ENCODE measurements at regions not wholly inside any gene's neighbourhood (a gene's known extent, or its start where the extent isn't known, plus 50 kb on each side); places are given as distances from the start of the nearest gene placed in this dataset.
"Not testable (repeated sequence)": the region's sequence is repeated elsewhere in the genome, so short reads cannot be mapped to it uniquely, and the experiment has no call there.

DNA sequence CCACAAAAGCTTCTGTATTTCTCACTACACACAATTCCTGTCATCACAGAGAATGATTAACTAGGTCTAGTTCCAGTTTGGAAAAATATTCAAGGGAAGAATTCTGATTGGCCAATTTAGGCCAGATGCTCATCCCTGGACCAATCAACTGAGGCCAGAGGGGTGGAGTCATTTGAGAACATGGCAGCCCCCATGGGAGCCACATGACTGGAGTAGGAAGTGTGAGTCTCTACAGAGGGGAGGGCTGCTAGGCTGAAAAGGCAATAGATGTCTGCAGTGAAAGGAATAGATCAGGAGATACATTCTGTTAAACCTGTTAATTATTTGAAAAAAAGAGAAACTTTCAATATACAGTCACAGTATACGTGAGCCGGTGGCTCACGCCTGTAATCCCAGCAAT is 125.2 kb downstream of the UNC93B1 start:
- not testable (repeated sequence) for H3K27me3 ChIP-seq (ENCODE audit: control insufficient read depth in 1 of 2, insufficient read depth in 2 of 2, low read length in 2 of 2)

DNA sequence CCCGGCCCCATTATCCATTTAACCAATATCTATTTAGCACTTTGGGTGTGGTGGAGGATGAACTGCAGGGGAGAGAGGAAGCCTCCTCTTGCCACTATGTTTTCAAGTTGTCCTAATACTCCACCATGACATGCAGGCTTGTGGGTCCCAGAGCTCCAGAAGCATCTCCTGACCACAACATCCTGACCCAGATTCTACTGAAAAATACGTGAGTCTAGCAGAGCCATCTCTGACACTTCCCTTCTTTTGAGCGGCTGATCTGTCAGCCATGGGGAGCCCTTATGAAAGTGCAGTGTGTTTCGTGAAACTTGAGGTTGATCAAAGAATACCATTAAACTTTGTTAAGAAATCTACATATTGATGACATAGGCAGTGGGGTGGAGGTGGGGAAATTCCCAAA is 126.6 kb downstream of the UNC93B1 start:
- H3K36me3 ChIP-seq (ENCODE audit: control insufficient read depth in 1 of 2, insufficient read depth in 2 of 2, low read length in 2 of 2); H3K9me3 ChIP-seq (ENCODE audit: control insufficient read depth in 1 of 2, low read length in 2 of 2); H3K4me3 ChIP-seq (ENCODE audit: low read depth in 1 of 2, low read length in 2 of 2): not testable (repeated sequence)

More for the DNA sequence above, 125.2 kb downstream of the UNC93B1 start:
- not testable (repeated sequence) for H3K9me3 ChIP-seq (ENCODE audit: control insufficient read depth in 1 of 2, low read length in 2 of 2); H3K4me1 ChIP-seq (ENCODE audit: control insufficient read depth in 1 of 2, insufficient read depth in 2 of 2, low read length in 2 of 2); H3K36me3 ChIP-seq (ENCODE audit: control insufficient read depth in 1 of 2, insufficient read depth in 2 of 2, low read length in 2 of 2); H3K27ac ChIP-seq (ENCODE audit: low read depth, low read length); H3K9ac ChIP-seq (ENCODE audit: low read depth in 1 of 2, low read length in 2 of 2); H3K4me3 ChIP-seq (ENCODE audit: low read depth in 1 of 2, low read length in 2 of 2)

DNA sequence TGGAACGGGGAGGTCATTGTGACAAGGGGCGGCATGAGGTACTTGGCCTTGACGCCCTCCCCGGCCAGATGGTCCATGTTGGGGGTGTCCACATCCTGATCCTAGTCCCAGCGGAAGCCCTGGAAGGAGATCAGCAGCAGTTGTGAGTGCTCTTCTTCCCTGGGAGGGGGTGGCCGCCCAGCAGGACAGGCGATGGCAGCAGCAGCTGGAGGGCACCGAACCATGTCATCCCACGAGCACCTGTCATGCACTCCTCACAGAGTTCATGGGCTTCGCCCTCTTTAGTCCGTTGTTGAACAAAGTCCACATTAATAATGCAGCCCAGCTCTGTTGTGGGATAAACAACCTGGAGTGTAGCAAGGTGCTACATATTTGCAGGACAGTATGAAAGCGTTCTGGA is 130.7 kb downstream of the UNC93B1 start:
- not testable (repeated sequence) for H3K27me3 ChIP-seq (ENCODE audit: control insufficient read depth in 1 of 2, insufficient read depth in 2 of 2, low read length in 2 of 2); H3K4me1 ChIP-seq (ENCODE audit: control insufficient read depth in 1 of 2, insufficient read depth in 2 of 2, low read length in 2 of 2); H3K27ac ChIP-seq (ENCODE audit: low read depth, low read length); H3K9me3 ChIP-seq (ENCODE audit: control insufficient read depth in 1 of 2, low read length in 2 of 2); H3K36me3 ChIP-seq (ENCODE audit: control insufficient read depth in 1 of 2, insufficient read depth in 2 of 2, low read length in 2 of 2); H3K4me3 ChIP-seq (ENCODE audit: low read depth in 1 of 2, low read length in 2 of 2); H3K9ac ChIP-seq (ENCODE audit: low read depth in 1 of 2, low read length in 2 of 2)

More for the DNA sequence above, 126.6 kb downstream of the UNC93B1 start:
- not testable (repeated sequence) for H3K27ac ChIP-seq (ENCODE audit: low read depth, low read length); H3K27me3 ChIP-seq (ENCODE audit: control insufficient read depth in 1 of 2, insufficient read depth in 2 of 2, low read length in 2 of 2); H3K9ac ChIP-seq (ENCODE audit: low read depth in 1 of 2, low read length in 2 of 2); H3K4me1 ChIP-seq (ENCODE audit: control insufficient read depth in 1 of 2, insufficient read depth in 2 of 2, low read length in 2 of 2)

DNA sequence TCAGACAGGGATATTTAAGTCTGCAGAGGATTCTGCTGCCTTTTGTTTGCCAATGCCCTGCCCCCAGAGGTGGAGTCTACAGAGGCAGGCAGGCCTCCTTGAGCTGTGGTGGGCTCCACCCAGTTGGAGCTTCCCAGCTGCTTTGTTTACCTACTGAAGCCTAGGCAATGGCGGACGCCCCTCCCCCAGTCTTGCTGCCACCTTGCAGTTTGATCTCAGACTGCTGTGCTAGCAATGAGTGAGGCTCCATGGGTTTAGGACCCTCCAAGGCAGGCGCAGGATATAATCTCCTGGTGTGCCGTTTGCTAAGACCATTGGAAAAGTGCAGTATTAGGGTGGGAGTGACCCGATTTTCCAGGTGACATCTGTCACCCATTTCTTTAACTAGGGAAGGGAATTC is 132.7 kb downstream of the UNC93B1 start:
- H3K4me3 ChIP-seq (ENCODE audit: low read depth in 1 of 2, low read length in 2 of 2); H3K4me1 ChIP-seq (ENCODE audit: control insufficient read depth in 1 of 2, insufficient read depth in 2 of 2, low read length in 2 of 2); H3K36me3 ChIP-seq (ENCODE audit: control insufficient read depth in 1 of 2, insufficient read depth in 2 of 2, low read length in 2 of 2); H3K27me3 ChIP-seq (ENCODE audit: control insufficient read depth in 1 of 2, insufficient read depth in 2 of 2, low read length in 2 of 2); H3K27ac ChIP-seq (ENCODE audit: low read depth, low read length); H3K9me3 ChIP-seq (ENCODE audit: control insufficient read depth in 1 of 2, low read length in 2 of 2); H3K9ac ChIP-seq (ENCODE audit: low read depth in 1 of 2, low read length in 2 of 2): not testable (repeated sequence)

DNA sequence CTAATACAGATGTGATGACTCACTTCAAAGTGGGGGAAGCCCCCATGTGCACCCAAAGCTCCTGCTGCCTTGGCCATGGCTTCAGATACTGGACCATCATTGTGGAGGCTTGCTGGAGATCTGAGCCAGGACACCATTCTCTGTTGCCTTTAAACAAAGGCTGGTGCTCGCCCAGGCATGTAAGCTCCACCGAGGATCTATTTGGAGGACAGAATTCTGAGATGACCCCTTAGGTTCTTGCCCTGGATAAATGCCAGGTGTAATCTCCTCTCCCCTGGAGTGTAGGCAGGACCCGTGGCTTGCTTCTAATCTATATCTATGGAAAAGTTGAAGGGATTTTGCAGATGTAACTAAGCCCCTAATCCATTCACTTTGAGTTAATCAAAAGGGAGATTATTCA is 141.0 kb downstream of the UNC93B1 start:
- not testable (repeated sequence) for H3K4me3 ChIP-seq (ENCODE audit: low read depth in 1 of 2, low read length in 2 of 2); H3K27ac ChIP-seq (ENCODE audit: low read depth, low read length); H3K4me1 ChIP-seq (ENCODE audit: control insufficient read depth in 1 of 2, insufficient read depth in 2 of 2, low read length in 2 of 2); H3K36me3 ChIP-seq (ENCODE audit: control insufficient read depth in 1 of 2, insufficient read depth in 2 of 2, low read length in 2 of 2); H3K9ac ChIP-seq (ENCODE audit: low read depth in 1 of 2, low read length in 2 of 2); H3K9me3 ChIP-seq (ENCODE audit: control insufficient read depth in 1 of 2, low read length in 2 of 2); H3K27me3 ChIP-seq (ENCODE audit: control insufficient read depth in 1 of 2, insufficient read depth in 2 of 2, low read length in 2 of 2)

DNA sequence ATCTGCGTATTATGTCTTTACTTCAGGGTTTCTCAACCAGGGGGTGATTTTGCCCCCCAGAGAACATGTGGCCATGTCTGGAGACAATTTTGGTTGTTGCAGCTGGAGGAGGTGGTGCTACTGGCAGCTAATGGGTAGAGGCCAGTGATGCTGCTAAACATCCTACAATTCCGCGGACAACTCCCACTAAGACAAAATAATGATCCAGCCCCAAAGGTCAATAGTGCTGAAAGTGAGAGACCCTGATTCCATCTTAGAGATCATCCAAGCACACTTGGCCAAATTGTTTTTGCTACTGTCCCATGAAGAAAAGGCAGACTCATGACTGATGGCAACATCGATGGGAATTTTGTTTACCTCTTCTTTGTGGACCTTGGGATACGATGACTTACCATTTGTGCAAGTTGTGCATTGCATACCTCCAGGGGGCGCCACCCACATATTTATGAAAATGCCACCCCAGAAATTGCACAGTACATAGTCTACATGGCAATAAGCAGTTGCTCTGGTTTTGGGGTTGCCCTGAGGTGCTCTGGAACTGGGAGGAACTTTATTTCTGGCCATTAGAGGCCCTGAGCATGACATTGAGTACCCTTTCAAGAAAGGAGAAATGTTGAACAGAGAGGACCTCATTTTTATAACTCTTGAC is 144.3 kb downstream of the UNC93B1 start:
- not testable (repeated sequence) for H3K4me3 ChIP-seq (ENCODE audit: low read depth in 1 of 2, low read length in 2 of 2); H3K9ac ChIP-seq (ENCODE audit: low read depth in 1 of 2, low read length in 2 of 2); H3K27me3 ChIP-seq (ENCODE audit: control insufficient read depth in 1 of 2, insufficient read depth in 2 of 2, low read length in 2 of 2); H3K36me3 ChIP-seq (ENCODE audit: control insufficient read depth in 1 of 2, insufficient read depth in 2 of 2, low read length in 2 of 2); H3K4me1 ChIP-seq (ENCODE audit: control insufficient read depth in 1 of 2, insufficient read depth in 2 of 2, low read length in 2 of 2); H3K27ac ChIP-seq (ENCODE audit: low read depth, low read length); H3K9me3 ChIP-seq (ENCODE audit: control insufficient read depth in 1 of 2, low read length in 2 of 2)

DNA sequence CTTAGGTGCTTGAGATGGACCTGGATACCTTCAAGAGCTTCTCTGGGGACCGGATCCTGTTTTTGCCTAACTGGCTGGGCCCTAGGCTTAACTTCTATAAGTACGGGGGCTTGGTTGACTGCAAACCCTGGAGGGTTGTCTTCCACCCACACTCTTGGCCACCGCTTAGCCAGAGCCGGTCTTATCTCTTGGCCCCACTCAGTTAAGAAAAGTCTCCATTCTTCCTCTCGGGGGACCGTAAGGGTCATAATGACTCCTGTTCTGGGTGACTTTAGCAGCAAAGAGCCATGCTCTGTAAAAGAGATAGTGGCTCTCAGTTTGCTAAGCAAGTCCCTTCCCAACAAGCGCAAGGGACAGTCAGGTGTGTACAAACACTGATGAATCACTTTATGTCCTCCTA is 153.2 kb downstream of the UNC93B1 start:
- not testable (repeated sequence) for H3K4me1 ChIP-seq (ENCODE audit: control insufficient read depth in 1 of 2, insufficient read depth in 2 of 2, low read length in 2 of 2); H3K9me3 ChIP-seq (ENCODE audit: control insufficient read depth in 1 of 2, low read length in 2 of 2); H3K27ac ChIP-seq (ENCODE audit: low read depth, low read length); H3K9ac ChIP-seq (ENCODE audit: low read depth in 1 of 2, low read length in 2 of 2); H3K4me3 ChIP-seq (ENCODE audit: low read depth in 1 of 2, low read length in 2 of 2); H3K36me3 ChIP-seq (ENCODE audit: control insufficient read depth in 1 of 2, insufficient read depth in 2 of 2, low read length in 2 of 2); H3K27me3 ChIP-seq (ENCODE audit: control insufficient read depth in 1 of 2, insufficient read depth in 2 of 2, low read length in 2 of 2)

DNA sequence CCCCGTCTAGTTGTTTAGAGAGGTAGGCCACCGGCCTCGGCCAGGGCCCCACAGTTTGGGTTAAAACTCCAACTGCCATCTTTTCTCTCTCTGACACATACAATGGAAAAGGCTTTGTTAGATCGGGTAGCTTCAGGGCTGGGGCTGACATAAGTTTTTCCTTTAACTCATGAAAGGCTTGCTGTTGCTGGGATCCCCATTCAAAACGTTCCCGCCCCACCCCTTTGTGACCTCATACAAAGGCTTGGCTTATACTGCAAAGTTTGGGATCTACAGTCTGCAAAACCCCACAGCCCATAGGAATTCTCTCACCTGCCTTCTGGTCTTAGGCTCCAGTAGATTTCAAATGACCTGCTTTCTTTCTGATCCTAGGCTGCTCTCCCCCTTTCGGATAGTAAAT is 154.1 kb downstream of the UNC93B1 start:
- not testable (repeated sequence) for H3K9ac ChIP-seq (ENCODE audit: low read depth in 1 of 2, low read length in 2 of 2); H3K9me3 ChIP-seq (ENCODE audit: control insufficient read depth in 1 of 2, low read length in 2 of 2); H3K4me1 ChIP-seq (ENCODE audit: control insufficient read depth in 1 of 2, insufficient read depth in 2 of 2, low read length in 2 of 2); H3K36me3 ChIP-seq (ENCODE audit: control insufficient read depth in 1 of 2, insufficient read depth in 2 of 2, low read length in 2 of 2); H3K27ac ChIP-seq (ENCODE audit: low read depth, low read length); H3K4me3 ChIP-seq (ENCODE audit: low read depth in 1 of 2, low read length in 2 of 2); H3K27me3 ChIP-seq (ENCODE audit: control insufficient read depth in 1 of 2, insufficient read depth in 2 of 2, low read length in 2 of 2)

DNA sequence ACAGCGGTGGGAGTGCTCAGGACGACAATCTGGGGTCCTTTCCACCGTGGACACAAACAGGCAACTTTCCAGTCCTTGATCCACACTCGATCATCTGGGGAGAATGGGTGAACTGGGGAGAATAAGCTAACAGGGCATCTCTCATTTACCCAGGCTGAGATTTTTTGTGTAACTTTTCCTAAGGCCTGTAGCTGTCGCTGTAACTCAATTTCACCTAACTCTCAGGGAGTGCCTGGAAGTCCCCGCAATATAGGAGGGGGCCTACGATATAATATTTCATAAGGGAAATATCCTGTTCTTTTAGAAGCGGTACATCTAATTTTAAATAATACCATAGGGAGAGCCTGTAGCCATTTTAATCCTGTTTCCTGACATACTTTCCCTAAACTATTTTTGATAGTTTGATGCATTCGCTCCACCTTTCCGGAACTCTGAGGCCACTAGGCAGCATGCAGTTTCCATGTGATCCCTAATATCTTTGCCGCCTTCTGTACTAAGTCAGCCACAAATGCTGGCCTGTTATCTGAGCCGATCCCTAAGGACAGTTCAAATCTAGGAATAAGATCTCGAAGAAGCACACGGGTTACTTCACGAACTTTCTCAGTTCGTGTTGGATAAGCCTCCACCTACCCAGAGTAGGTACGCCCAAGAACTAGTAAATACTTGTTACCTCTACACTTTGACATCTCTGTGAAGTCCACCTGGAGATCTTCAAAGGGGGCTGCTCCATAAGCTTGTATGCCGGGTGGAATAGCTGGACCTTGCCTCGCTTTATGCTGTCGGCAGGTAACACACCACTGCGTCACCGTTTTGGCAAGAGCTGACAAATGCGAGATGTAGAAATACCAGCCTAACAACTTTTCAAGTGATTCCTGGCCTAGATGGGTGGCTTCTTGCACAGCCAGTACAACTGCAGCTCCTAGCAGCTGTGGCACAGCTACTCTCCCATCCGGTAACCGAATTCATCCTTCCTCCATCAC is 155.7 kb downstream of the UNC93B1 start:
- H3K27ac ChIP-seq (ENCODE audit: low read depth, low read length); H3K27me3 ChIP-seq (ENCODE audit: control insufficient read depth in 1 of 2, insufficient read depth in 2 of 2, low read length in 2 of 2); H3K4me1 ChIP-seq (ENCODE audit: control insufficient read depth in 1 of 2, insufficient read depth in 2 of 2, low read length in 2 of 2); H3K4me3 ChIP-seq (ENCODE audit: low read depth in 1 of 2, low read length in 2 of 2); H3K36me3 ChIP-seq (ENCODE audit: control insufficient read depth in 1 of 2, insufficient read depth in 2 of 2, low read length in 2 of 2); H3K9ac ChIP-seq (ENCODE audit: low read depth in 1 of 2, low read length in 2 of 2); H3K9me3 ChIP-seq (ENCODE audit: control insufficient read depth in 1 of 2, low read length in 2 of 2): not testable (repeated sequence)

DNA sequence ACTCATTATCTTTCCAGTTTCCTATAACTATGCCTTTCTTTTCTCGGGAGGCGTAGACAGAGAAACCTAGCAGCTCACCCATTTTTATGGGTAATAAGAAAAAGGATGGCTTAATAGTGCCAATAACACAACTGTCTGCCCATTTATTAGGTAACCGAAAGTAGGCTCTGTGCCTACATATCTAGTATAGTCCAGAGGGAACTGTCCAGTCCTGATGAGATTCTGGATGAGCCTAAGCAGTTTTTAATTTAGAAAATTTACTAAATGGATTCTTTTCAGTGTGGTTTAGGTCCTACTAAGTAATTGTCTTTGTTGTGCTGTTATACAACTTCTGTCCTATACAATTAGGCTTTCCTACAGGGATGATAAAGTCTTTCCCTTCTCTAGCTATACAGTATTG is 157.6 kb downstream of the UNC93B1 start:
- H3K4me3 ChIP-seq (ENCODE audit: low read depth in 1 of 2, low read length in 2 of 2); H3K36me3 ChIP-seq (ENCODE audit: control insufficient read depth in 1 of 2, insufficient read depth in 2 of 2, low read length in 2 of 2); H3K27ac ChIP-seq (ENCODE audit: low read depth, low read length); H3K4me1 ChIP-seq (ENCODE audit: control insufficient read depth in 1 of 2, insufficient read depth in 2 of 2, low read length in 2 of 2); H3K9ac ChIP-seq (ENCODE audit: low read depth in 1 of 2, low read length in 2 of 2); H3K9me3 ChIP-seq (ENCODE audit: control insufficient read depth in 1 of 2, low read length in 2 of 2); H3K27me3 ChIP-seq (ENCODE audit: control insufficient read depth in 1 of 2, insufficient read depth in 2 of 2, low read length in 2 of 2): not testable (repeated sequence)

Data from duodenal mucosa (tissue), 2 donors.